GM21529 (cell line): ENCODE measurements at regions not wholly inside any gene's neighbourhood (a gene's known extent, or its start where the extent isn't known, plus 50 kb on each side); places are given as distances from the start of the nearest gene placed in this dataset.

ENCODE experiments used
- ATAC-seq: cut with Tn5 transposase; IDR thresholded peaks from one replicate; pipeline ENCODE4 v1.9.1; 2021; ENCODE audit not compliant: unreplicated experiment

GRCh38 chr13:83352391-83352790, 529.9 kb downstream of the SLITRK1 start:
- ATAC-seq: no peak

DNA sequence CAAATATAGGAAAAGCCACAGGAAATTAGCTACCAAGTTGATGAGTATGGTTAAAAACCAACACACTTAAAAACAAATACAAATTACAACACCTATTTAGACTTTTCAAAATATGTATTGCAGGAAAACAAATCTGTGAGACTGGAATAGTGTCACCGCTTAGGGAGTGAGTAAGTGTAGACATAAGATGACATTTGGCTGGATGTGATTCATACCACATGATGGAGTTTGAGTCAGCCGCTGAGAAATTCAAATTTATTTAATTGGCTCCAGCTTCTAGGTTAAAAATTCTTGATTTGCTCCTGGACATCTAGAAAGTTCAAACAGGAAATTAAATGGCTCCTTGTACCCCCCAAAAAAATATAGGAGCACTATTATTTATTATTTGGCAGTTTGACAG, 531.7 kb downstream of the SLITRK1 start:
- ATAC-seq: no peak

DNA sequence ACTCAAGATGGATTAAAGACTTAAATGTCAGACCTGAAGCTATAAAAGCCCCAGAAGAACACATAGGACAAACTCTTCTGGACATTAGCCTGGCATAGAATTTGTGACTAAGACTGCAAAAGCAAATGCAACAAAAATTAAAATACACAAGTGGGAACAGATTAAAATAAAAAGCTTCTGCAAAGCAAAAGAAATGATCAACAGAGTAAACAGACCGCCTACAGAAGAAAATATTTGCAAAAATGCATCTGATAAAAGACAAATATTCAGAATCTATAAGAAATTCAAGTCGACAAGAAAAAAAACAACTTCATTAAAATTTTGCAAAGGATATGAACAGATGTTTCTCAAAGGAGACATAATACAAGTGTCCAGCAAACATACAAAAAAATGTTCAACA, 537.8 kb downstream of the SLITRK1 start:
- ATAC-seq: no peak

DNA sequence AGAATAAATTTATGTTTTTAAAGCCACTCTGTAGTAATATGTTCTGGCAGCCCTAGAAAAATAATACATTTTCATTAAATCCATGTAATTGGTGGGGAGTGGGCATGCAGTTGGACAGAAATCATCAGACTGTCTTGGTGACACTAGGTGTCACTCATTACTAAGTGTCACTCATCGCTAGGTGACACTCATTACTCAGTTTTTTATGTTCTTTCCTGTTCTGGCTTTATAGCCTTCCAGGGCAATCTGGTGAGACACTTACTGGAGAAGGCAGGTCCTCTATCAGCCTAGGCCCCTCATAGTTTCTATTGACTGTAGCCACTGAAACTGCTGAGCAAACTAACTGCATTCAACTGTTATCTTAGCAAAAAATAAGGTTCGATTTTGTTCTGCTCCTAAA, 542.1 kb downstream of the SLITRK1 start:
- ATAC-seq: no peak

DNA sequence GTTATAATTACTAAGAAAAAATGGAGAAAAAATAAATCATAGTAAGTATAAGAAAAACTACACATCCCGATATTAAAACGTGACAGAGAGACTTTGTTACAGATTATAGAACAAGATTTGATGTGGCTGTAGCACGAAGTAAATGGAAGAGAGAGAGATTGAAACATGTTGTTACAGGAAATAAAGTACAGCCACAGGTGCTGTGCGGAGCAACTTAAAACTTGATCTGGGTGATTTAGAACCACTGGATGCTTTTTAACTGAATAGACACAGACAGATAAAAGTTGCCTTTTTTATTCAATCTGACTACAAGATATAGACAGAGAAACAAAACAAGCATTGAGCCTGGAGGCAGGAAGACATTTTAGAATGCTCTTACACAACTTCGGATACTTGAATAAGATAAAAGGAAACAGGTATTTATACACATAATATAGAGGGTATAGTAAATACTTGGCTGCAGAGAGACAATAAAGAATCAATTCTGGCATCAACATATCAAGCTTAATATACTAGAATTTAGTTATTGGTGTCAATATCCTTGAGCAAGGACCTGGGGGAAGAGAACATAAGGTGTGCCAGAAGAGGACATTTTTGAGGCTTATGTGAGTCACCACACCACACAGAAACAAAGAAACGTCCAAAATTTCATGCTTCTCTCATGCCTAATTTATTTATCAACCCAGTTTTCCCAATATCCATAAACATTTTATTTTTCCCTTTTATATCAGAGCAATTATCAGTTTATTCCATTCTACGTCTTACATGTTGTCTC, 548.5 kb downstream of the SLITRK1 start:
- ATAC-seq: no peak

DNA sequence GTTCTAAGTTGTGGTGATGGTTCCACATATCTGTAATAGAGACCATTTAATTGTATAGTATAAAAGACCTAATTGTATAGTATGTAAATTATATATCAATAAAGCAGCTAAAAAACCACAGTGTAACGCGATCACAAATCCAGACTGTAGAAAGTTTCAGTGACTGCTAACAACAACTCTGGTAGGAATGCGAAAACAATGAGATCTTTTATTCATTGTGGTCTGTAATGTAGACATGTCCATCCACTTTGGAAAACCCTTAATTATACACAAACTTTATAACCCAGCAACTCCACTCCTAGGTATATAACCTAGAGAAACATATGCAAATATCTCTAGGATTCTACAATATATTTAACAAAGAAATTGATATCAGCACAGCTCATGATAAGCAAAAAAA, 549.5 kb downstream of the SLITRK1 start:
- no peak for ATAC-seq

GRCh38 chr13:83327091-83327490, 555.2 kb downstream of the SLITRK1 start:
- ATAC-seq: no peak

- ATAC-seq: no peak
These were observed 557.0 kb downstream of the SLITRK1 start for GRCh38 chr13:83325125-83325853.

GRCh38 chr13:83311886-83312577, 570.2 kb downstream of the SLITRK1 start:
- no peak for ATAC-seq

DNA sequence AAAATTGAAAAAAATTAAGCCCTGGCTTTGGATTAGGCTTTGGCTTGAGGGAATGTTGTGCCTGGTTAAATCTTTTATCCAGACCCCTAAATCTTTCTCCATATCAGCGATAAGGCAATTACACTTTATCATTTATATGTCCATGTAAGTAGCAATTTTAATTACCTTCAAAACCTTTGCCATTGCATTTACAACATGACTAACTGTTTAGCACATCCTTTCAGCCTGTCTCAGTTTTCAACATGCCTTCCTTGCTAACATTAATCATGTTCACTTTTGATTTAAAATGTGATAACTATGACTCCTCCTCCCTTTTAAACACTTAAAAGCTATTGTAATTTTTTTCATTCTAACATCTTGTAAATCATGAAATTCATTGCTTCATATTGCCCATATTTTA, 583.7 kb downstream of the SLITRK1 start:
- ATAC-seq: no peak

- no peak for ATAC-seq
These were observed 584.5 kb downstream of the SLITRK1 start for GRCh38 chr13:83297586-83298290.

GRCh38 chr13:83295686-83296085, 586.6 kb downstream of the SLITRK1 start:
- ATAC-seq: no peak

DNA sequence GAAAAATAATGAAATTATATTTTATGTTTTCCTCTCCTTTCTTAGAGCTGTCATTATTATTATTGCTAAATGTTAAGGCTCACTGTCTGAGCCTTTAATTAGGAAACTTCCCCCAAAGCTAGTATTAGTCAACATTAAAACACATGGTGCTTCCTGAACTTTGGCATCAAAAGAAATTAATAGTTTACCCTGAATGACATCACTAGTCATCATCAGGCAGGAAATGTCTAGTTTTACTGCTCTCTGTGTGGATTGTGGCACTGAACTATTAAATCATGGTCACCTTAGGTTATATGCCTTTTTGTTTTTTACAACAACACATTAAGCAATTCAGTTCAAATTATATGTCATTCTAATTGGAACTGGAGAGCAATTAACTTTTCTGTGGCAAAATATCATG, 595.5 kb downstream of the SLITRK1 start:
- ATAC-seq: no peak

DNA sequence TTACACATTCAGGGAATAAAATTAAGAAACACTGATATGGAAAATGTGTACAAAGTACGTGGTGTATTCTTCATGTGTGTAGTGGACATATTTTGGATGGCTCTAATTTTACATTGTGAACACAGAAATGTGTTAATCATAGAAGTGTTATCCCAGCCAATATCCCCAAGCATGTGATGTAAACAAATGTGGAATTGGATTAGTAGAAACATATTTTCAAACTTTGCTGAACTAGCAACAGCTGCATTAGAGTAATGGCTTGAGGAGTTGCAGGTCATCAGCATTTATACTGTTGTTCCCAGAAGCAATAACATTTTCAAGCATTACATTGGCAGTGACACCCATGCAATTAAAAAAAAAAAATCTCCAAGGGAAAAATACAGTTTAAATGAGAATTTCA, 600.6 kb downstream of the SLITRK1 start:
- no peak for ATAC-seq

- no peak for ATAC-seq
These were observed 607.6 kb downstream of the SLITRK1 start for GRCh38 chr13:83274679-83275078.

GRCh38 chr13:83272652-83273240, 609.5 kb downstream of the SLITRK1 start:
- no peak for ATAC-seq

DNA sequence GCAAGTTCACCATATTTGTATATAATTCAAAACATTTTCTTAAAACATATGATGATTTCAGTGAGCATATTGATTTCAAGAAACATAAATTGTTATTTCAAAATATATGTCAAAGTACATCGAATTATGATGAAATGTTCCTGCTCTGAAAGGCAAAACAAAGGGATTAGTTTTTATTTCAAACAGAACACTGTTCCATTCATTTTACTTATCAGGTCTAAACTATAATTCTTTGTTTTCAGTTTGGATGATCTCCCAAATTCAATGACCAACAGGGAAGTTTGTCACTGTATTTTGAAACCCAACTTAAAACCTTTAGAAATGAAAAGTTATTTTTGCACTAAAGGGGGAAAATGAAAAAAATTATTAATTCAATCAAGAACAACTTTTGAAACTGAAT, 610.2 kb downstream of the SLITRK1 start:
- no peak for ATAC-seq

GRCh38 chr13:83265279-83265678, 617.0 kb downstream of the SLITRK1 start:
- no peak for ATAC-seq

DNA sequence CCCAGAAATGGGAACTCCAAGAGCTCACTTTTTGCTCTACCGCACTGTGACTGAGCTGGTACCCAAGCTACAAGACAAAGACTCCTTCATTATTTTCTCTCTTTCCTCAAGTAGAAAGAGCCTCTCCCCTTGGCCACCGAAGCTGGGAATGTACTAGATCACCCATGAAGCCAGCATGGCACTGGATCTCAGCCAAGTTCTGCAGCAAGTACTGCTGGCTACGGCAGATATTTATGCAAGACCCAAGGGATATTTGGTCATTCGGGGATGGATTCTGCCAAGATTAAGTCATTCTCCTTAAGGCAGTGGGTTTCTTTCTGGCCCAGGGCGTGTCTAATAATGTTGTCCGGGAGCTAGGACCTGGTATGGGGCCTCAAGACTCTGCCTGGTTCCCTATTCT, 633.5 kb downstream of the SLITRK1 start:
- no peak for ATAC-seq

- ATAC-seq: no peak
These were observed 649.6 kb downstream of the SLITRK1 start for GRCh38 chr13:83232626-83233025.
